22Rv1 (cell line): ENCODE measurements at regions not wholly inside any gene's neighbourhood (a gene's known extent, or its start where the extent isn't known, plus 50 kb on each side); places are given as distances from the start of the nearest gene placed in this dataset.

Experiments
- ZFX ChIP-seq: fragments of 450-650 bp; IDR thresholded peaks from 2 replicates; pipeline ENCODE4 v1.6.1; 2017; ENCODE audit warnings: antibody characterized with exemption, borderline replicate concordance
- TF ChIP-seq, protein P1 (sequence below): fragments of 450-650 bp; IDR thresholded peaks from 2 replicates; pipeline ENCODE4 v1.5.1; 2017; ENCODE audit warnings: mild to moderate bottlenecking

- TF ChIP-seq, protein P1, sequence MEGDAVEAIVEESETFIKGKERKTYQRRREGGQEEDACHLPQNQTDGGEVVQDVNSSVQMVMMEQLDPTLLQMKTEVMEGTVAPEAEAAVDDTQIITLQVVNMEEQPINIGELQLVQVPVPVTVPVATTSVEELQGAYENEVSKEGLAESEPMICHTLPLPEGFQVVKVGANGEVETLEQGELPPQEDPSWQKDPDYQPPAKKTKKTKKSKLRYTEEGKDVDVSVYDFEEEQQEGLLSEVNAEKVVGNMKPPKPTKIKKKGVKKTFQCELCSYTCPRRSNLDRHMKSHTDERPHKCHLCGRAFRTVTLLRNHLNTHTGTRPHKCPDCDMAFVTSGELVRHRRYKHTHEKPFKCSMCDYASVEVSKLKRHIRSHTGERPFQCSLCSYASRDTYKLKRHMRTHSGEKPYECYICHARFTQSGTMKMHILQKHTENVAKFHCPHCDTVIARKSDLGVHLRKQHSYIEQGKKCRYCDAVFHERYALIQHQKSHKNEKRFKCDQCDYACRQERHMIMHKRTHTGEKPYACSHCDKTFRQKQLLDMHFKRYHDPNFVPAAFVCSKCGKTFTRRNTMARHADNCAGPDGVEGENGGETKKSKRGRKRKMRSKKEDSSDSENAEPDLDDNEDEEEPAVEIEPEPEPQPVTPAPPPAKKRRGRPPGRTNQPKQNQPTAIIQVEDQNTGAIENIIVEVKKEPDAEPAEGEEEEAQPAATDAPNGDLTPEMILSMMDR: no peak
- no peak for TF ChIP-seq ZFX
Observed at GRCh38 chr2:58710795-58711279, 469.7 kb upstream of the FANCL start.
